HUES48 (cell line): ENCODE measurements at regions not wholly inside any gene's neighbourhood (a gene's known extent, or its start where the extent isn't known, plus 50 kb on each side); places are given as distances from the start of the nearest gene placed in this dataset.

Experiments used
- H3K27ac ChIP-seq: one replicate; pipeline ENCODE4 v1.7.0; 2013; ENCODE audit warnings: low read depth, low read length, inconsistent platforms
- H3K27me3 ChIP-seq: 2 replicates; pipeline ENCODE4 v1.6.1; 2013; ENCODE audit warnings: mild to moderate bottlenecking, low read length; ENCODE audit not compliant: control insufficient read depth, insufficient read depth
- H3K36me3 ChIP-seq: 2 replicates; pipeline ENCODE4 v1.6.1; 2013; ENCODE audit warnings: low read length; ENCODE audit not compliant: control insufficient read depth, insufficient read depth
- H3K4me1 ChIP-seq: 2 replicates; pipeline ENCODE4 v1.6.1; 2013; ENCODE audit warnings: mild to moderate bottlenecking, low read length; ENCODE audit not compliant: control insufficient read depth, insufficient read depth
- H3K4me3 ChIP-seq: 2 replicates; pipeline ENCODE4 v1.5.1; 2013; ENCODE audit warnings: mild to moderate bottlenecking, low read depth, low read length
- H3K9ac ChIP-seq: 2 replicates; pipeline ENCODE4 v1.6.1; 2013; ENCODE audit warnings: mild to moderate bottlenecking, low read depth, low read length, moderate library complexity
- H3K9me3 ChIP-seq: 2 replicates; pipeline ENCODE4 v1.6.1; 2013; ENCODE audit warnings: low read length; ENCODE audit not compliant: control insufficient read depth, insufficient read depth

DNA sequence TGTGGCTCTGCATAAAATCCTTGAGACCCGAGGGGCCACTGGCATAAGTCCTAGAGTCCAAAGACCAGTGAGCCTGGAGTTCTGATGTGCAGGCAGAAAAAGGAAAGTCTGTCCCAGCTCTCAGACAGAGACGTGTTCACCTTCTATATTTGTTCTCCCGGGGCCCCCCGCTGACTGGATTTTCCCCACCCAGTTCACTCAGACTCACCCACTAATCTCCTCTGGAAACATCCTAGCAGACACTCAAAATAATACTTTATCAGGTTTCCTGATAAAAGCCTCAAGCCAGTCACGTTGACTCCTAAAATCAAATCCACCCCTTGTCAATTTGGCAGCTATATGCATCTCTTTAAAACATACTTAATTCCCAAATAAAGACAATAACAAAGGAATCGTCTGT is 1084.2 kb upstream of the NCAM2 start:
- Histone ChIP-seq H3K9me3 (no peaks in the 10 kb centered on the region), H3K27ac (no peak overlapping the region), H3K9ac (no peak overlapping the region), H3K36me3 (no peaks in the 10 kb centered on the region), H3K4me1 (no peaks in the 10 kb centered on the region), H3K27me3 (no peaks in the 10 kb centered on the region), H3K4me3 (no peak overlapping the region)

DNA sequence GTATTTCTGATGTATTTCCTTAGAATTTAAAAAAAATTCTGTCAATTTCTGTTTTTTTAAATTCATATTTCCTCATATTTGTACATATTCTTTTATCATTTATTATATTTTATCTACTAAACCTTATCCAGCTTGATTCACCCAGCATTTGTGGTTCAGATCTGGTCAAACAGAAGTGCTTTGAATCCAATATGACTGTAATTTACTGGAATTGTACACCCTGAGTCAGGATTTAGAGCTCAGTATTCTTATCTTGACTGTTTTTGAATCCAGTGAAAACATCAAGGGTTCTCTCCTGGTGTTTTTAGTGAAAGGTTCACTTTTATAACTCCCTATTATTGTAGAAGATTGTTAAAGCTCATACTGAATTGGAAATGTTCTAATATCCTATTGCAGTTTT is 1077.0 kb upstream of the NCAM2 start:
- peak overlapping the region; percentile 36 for H3K27ac ChIP-seq
- no peaks in the 10 kb centered on the region for H3K4me1 ChIP-seq
- no peaks in the 10 kb centered on the region for H3K27me3 ChIP-seq
- no peaks in the 10 kb centered on the region for H3K9me3 ChIP-seq
- no peaks in the 10 kb centered on the region for H3K36me3 ChIP-seq
- no peak overlapping the region for H3K9ac ChIP-seq
- no peak overlapping the region for H3K4me3 ChIP-seq

DNA sequence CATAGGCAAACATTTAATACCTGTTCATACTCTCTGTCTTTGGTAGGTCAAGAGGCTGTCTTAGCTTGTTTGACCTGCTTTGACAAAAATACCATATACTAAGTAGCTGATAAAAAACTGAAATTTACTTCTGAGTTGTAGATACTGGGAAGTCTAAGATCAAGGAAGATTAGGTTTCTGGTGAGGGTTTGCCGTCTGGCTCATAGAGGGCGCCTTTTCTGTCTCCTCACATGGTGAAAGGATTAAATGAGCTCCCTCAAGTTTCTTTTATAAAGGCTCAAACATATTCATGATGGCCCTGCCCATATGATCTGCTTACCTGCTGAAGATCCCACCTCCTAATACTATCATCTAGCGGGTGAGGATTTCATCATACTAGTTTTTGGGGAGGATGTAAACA is 1076.1 kb upstream of the NCAM2 start:
- no peaks in the 10 kb centered on the region for H3K9me3 ChIP-seq
- H3K4me3 ChIP-seq: no peak overlapping the region
- no peaks in the 10 kb centered on the region for H3K27me3 ChIP-seq
- H3K4me1 ChIP-seq: no peaks in the 10 kb centered on the region
- no peak overlapping the region for H3K27ac ChIP-seq
- H3K9ac ChIP-seq: no peak overlapping the region
- H3K36me3 ChIP-seq: no peaks in the 10 kb centered on the region

DNA sequence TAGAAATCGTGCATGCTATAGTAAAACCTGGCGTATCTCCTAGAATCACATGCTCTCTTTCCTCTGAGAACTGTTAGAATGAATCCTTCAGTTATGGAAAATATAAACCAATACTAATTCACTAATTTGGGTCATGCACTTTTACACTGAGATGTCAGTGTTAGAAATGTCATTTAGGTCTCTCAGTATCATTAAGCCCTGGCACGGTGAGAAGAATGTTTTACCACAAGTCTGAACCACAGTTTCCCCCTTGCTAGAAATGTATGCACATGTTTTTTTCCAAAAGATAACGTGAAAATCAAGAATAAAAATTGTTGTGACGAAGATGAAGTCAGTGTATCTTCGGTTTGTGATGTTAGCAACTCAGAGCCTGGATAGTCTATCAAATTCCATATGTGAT is 1062.7 kb upstream of the NCAM2 start:
- Histone ChIP-seq H3K9ac (no peak overlapping the region), H3K4me1 (no peaks in the 10 kb centered on the region), H3K9me3 (no peaks in the 10 kb centered on the region), H3K4me3 (no peak overlapping the region), H3K27me3 (no peaks in the 10 kb centered on the region), H3K27ac (no peak overlapping the region), H3K36me3 (no peaks in the 10 kb centered on the region)

DNA sequence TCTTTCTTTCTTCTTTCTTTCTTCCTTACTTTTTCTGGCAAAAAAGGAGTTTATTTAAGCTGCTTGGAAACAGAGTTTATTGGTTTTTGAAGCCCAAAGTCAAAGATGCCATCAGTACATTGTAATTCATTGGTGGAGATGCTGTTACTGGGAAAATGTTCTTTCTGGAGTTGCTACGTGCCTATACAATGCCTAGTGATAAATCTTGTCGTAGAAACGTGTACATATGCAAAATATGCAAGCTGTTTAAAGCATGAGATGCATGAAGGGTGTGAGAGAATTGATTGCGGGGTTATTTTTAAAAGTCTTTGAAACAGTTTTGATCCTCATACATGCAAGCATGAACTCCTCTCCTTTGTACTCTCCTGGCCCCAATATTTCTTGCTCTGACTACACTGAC is 1060.6 kb upstream of the NCAM2 start:
- no peak overlapping the region for H3K4me3 ChIP-seq
- H3K27ac ChIP-seq: no peak overlapping the region
- H3K27me3 ChIP-seq: no peaks in the 10 kb centered on the region
- no peaks in the 10 kb centered on the region for H3K9me3 ChIP-seq
- no peaks in the 10 kb centered on the region for H3K4me1 ChIP-seq
- no peak overlapping the region for H3K9ac ChIP-seq
- no peaks in the 10 kb centered on the region for H3K36me3 ChIP-seq

DNA sequence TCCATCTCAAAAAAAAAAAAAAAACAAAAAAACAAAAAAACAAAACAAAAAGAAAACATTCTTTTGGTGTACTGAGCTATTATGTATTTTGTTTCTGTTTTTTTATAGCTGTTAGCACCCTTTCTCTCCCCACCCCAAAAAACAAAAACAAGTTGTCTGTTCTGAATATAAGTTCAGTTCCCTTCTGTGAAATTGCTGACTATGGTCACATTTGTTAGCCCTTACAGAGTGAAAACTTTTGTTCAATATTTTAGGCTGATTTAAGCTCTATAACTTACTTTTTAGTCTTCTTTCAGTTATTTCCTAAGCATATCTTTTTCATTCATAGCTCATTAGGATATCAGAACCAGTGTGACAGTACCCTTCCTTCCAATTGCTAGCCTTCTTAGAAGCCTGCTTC is 1056.6 kb upstream of the NCAM2 start:
- H3K4me3 ChIP-seq: no peak overlapping the region
- H3K27me3 ChIP-seq: no peaks in the 10 kb centered on the region
- no peak overlapping the region for H3K9ac ChIP-seq
- H3K36me3 ChIP-seq: no peaks in the 10 kb centered on the region
- no peak overlapping the region for H3K27ac ChIP-seq
- H3K4me1 ChIP-seq: no peaks in the 10 kb centered on the region
- H3K9me3 ChIP-seq: no peaks in the 10 kb centered on the region

DNA sequence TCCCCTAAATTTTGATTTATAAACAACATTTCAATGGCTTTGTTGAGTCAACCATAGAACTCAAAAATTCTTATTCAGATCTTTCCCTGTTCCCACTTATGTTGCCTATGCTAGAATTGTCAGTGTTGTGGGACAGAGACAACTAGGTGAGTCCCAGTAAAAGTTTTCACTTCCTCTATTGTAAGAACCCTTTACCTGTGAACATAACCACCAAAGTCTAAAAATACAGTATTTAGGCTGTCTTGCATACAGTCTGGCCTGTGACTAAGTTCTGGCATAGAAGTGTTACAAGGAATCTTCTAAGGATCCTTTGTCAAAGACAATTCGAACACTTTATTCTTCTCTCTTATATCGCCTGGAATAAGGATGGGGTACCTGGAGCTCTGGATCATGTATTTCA is 1047.9 kb upstream of the NCAM2 start:
- Histone ChIP-seq H3K27ac (no peak overlapping the region), H3K4me1 (no peaks in the 10 kb centered on the region), H3K27me3 (no peaks in the 10 kb centered on the region), H3K9ac (no peak overlapping the region), H3K4me3 (no peak overlapping the region), H3K36me3 (no peaks in the 10 kb centered on the region), H3K9me3 (no peaks in the 10 kb centered on the region)

DNA sequence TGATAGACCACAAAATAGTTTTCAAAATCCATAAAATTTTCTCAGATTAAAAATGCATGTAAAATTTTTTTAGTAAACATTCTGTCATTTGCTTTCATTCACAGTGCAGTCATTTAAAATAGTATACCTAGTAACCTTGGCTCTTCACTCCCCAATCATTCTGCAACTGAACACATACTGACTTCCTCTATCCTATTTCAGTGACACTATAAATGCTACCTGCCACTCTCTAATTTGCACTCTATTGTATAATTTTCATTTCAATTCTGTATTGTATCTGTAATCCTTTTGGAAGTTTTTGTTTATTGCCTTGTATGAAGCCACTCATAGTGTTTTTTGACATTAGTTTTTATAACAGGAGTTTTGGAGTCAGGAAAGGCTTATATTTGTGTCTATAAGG is 1029.1 kb upstream of the NCAM2 start:
- no peaks in the 10 kb centered on the region for H3K27me3 ChIP-seq
- no peak overlapping the region for H3K27ac ChIP-seq
- no peaks in the 10 kb centered on the region for H3K9me3 ChIP-seq
- H3K36me3 ChIP-seq: no peaks in the 10 kb centered on the region
- H3K4me3 ChIP-seq: no peak overlapping the region
- no peak overlapping the region for H3K9ac ChIP-seq
- H3K4me1 ChIP-seq: no peaks in the 10 kb centered on the region

DNA sequence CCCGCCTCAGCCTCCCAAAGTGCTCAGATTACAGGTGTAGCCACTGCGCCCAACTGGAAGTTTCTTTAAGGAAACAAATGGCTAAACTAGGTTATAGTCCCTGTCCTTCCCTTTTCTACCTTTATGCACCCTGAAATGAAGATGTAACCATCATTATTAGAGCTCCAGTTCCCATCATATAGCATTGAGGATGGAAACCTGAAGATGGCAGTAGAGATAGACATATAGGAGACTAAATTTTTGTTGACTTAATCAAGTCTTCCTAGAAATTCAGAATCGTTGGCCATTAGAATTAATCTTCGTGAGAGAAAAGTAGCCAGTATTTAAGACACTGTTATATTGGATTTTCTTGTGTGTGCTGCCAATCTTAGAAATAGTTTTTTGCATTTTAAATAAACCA is 1016.3 kb upstream of the NCAM2 start:
- H3K9me3 ChIP-seq: no peaks in the 10 kb centered on the region
- H3K36me3 ChIP-seq: no peaks in the 10 kb centered on the region
- H3K27ac ChIP-seq: no peak overlapping the region
- H3K9ac ChIP-seq: no peak overlapping the region
- no peaks in the 10 kb centered on the region for H3K4me1 ChIP-seq
- no peak overlapping the region for H3K4me3 ChIP-seq
- no peaks in the 10 kb centered on the region for H3K27me3 ChIP-seq

DNA sequence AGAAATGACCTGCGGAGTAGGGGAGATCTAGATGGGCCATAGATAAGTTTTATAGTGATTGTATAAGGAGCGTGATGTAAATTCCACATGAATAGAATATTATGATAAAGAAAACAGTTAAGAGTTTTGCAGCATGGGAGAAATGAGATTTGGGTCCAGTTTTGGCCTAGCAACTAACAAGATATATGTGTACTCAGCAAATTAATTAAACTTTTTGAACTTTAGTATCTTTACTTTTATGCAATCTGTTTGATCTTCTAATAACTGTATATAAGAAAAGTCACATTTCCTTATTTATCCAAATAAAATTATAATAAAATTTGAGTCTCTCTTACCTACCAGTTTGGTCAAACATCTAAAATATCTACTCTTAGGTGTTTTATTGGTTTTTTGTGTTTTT is 1011.8 kb upstream of the NCAM2 start:
- Histone ChIP-seq H3K27ac (no peak overlapping the region), H3K9me3 (no peaks in the 10 kb centered on the region), H3K27me3 (no peaks in the 10 kb centered on the region), H3K9ac (no peak overlapping the region), H3K4me3 (no peak overlapping the region), H3K4me1 (no peaks in the 10 kb centered on the region), H3K36me3 (no peaks in the 10 kb centered on the region)

DNA sequence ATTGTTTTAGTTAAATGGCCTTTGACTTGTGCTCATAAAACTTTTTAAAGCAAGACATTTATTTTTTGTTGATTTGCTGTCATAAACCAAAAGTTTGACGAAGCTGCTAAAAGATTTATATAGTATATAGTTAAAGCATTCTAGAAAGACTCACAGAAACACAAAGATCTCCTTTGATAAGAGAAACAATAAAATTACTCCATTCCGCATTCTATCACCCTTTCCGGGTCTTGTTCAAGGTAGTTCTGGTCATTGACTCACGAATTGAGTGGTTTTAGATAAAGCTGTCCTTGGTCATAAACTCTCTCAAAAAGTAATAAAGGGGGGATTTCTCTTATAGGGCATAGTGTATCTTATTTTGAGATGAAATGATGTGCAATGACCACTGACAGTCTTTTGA is 1010.5 kb upstream of the NCAM2 start:
- Histone ChIP-seq H3K36me3 (no peaks in the 10 kb centered on the region), H3K4me3 (no peak overlapping the region), H3K27me3 (no peaks in the 10 kb centered on the region), H3K27ac (no peak overlapping the region), H3K9ac (no peak overlapping the region), H3K9me3 (no peaks in the 10 kb centered on the region), H3K4me1 (no peaks in the 10 kb centered on the region)

DNA sequence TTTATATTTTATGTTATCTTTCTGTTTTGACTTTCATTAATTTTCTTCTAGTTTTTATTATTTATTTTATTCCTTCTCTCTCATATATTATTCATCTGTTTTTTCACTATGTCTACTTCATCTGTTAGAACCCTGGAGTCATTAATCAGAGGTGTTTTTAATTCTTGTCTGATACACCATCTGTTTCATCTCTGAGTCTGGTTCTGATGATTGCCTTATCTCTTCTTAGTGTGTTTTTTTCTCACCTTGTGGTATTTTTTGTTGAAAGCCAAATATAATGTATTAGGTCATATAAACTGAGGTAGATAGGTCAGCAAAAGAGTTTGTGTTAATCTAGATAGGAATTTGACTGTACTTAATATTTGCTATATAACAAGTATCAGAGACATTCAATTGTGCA is 1005.7 kb upstream of the NCAM2 start:
- H3K27me3 ChIP-seq: no peaks in the 10 kb centered on the region
- no peak overlapping the region for H3K27ac ChIP-seq
- H3K4me1 ChIP-seq: no peaks in the 10 kb centered on the region
- H3K36me3 ChIP-seq: no peaks in the 10 kb centered on the region
- H3K9me3 ChIP-seq: no peaks in the 10 kb centered on the region
- no peak overlapping the region for H3K9ac ChIP-seq
- H3K4me3 ChIP-seq: no peak overlapping the region
